SU-DHL-6 (cell line): ENCODE measurements at regions not wholly inside any gene's neighbourhood (a gene's known extent, or its start where the extent isn't known, plus 50 kb on each side); places are given as distances from the start of the nearest gene placed in this dataset.

Source experiments
- H2AFZ ChIP-seq: fragments of 200-600 bp; sonication (generic); 2 replicates; pipeline ENCODE4 v1.6.1; 2014; ENCODE audit warnings: low read depth, mild to moderate bottlenecking, moderate library complexity, mixed read lengths, antibody characterized with exemption, low read length; ENCODE audit not compliant: severe bottlenecking
- H3F3A ChIP-seq: fragments of 200-600 bp; shearing (Covaris generic); 2 replicates; pipeline ENCODE4 v1.6.0; 2016; ENCODE audit warnings: antibody characterized with exemption, mild to moderate bottlenecking; ENCODE audit not compliant: insufficient read depth
- H3K27ac ChIP-seq: fragments of 200-600 bp; sonication (generic); 2 replicates; pipeline ENCODE4 v1.5.1; 2016; ENCODE audit warnings: low read depth, mild to moderate bottlenecking, low read length, moderate library complexity, mixed read lengths
- H3K27me3 ChIP-seq: fragments of 200-600 bp; sonication (generic), shearing (Covaris generic); 2 replicates; pipeline ENCODE4 v1.6.0; 2014; ENCODE audit warnings: mild to moderate bottlenecking, low read length
- H3K36me3 ChIP-seq: fragments of 200-600 bp; sonication (generic); 2 replicates; pipeline ENCODE4 v1.6.1; 2014; ENCODE audit warnings: mild to moderate bottlenecking, low read length, mixed read lengths
- H3K4me2 ChIP-seq: fragments of 300-600, 200-600 bp; shearing (Covaris generic), sonication (generic); 2 replicates; pipeline ENCODE4 v1.6.0; 2014; ENCODE audit warnings: low read length, low read depth, mild to moderate bottlenecking; ENCODE audit not compliant: poor library complexity, severe bottlenecking
- H3K4me3 ChIP-seq: fragments of 200-600 bp; sonication (generic); 2 replicates; pipeline ENCODE4 v1.5.1; 2014; ENCODE audit warnings: antibody characterized with exemption, low read length, mild to moderate bottlenecking, mixed read lengths; ENCODE audit not compliant: insufficient read depth, poor library complexity, severe bottlenecking
- H3K79me2 ChIP-seq: fragments of 200-600 bp; sonication (generic); 2 replicates; pipeline ENCODE4 v1.6.1; 2014; ENCODE audit warnings: mild to moderate bottlenecking, low read length, moderate library complexity; ENCODE audit not compliant: insufficient read depth
- H3K9ac ChIP-seq: fragments of 200-600 bp; sonication (generic); 2 replicates; pipeline ENCODE4 v1.7.0; 2014; ENCODE audit warnings: mild to moderate bottlenecking, low read length
- H3K9me2 ChIP-seq: fragments of 200-600 bp; sonication (generic); replicated peaks from 2 replicates; pipeline ENCODE4 v1.6.1; 2014; ENCODE audit warnings: low read length; ENCODE audit not compliant: insufficient read depth
- H3K9me3 ChIP-seq: fragments of 200-600 bp; sonication (generic); 2 replicates; pipeline ENCODE4 v1.6.1; 2014; ENCODE audit warnings: low read length, mixed read lengths; ENCODE audit not compliant: insufficient read depth
- H4K20me1 ChIP-seq: fragments of 200-600 bp; sonication (generic); 2 replicates; pipeline ENCODE4 v1.6.1; 2014; ENCODE audit warnings: low read depth, mild to moderate bottlenecking, antibody characterized with exemption, low read length, moderate library complexity, mixed read lengths
- CTCF ChIP-seq: fragments of 200-600 bp; sonication (generic); IDR thresholded peaks from one replicate; pipeline ENCODE4 v1.5.1; 2017; ENCODE audit warnings: antibody characterized with exemption, mild to moderate bottlenecking, low read length, moderate library complexity; ENCODE audit not compliant: insufficient read depth, poor library complexity, severe bottlenecking
- EZH2phosphoT487 ChIP-seq: fragments of 200-600 bp; sonication (generic), shearing (Covaris generic); conservative IDR thresholded peaks from 2 replicates; pipeline ENCODE4 v1.6.1; 2018; ENCODE audit warnings: mild to moderate bottlenecking, antibody characterized with exemption, low read length, moderate library complexity, mixed read lengths

GRCh38 chr9:119667163-119667562, 297.9 kb upstream of the BRINP1 start:
- TF ChIP-seq EZH2phosphoT487 (no peak), CTCF (no peak)
- H3K4me2 ChIP-seq: no peak overlapping the region
- H3K9me3 ChIP-seq: no peaks in the 10 kb centered on the region
- H3K9ac ChIP-seq: no peak overlapping the region
- no peaks in the 10 kb centered on the region for H3F3A ChIP-seq
- no peak overlapping the region for H3K4me3 ChIP-seq
- H3K27ac ChIP-seq: no peak overlapping the region
- H3K27me3 ChIP-seq: no peaks in the 10 kb centered on the region
- no peaks in the 10 kb centered on the region for H3K36me3 ChIP-seq
- no peaks in the 10 kb centered on the region for H4K20me1 ChIP-seq
- no peaks in the 10 kb centered on the region for H3K9me2 ChIP-seq
- H2AFZ ChIP-seq: no peak overlapping the region
- no peaks in the 10 kb centered on the region for H3K79me2 ChIP-seq

GRCh38 chr9:119662329-119662728, 293.1 kb upstream of the BRINP1 start:
- H3K4me2 ChIP-seq: no peak overlapping the region
- no peak overlapping the region for H3K4me3 ChIP-seq
- no peaks in the 10 kb centered on the region for H3K79me2 ChIP-seq
- no peak overlapping the region for H3K9ac ChIP-seq
- no peaks in the 10 kb centered on the region for H3K9me2 ChIP-seq
- TF ChIP-seq EZH2phosphoT487 (no peak), CTCF (no peak)
- H3K9me3 ChIP-seq: no peaks in the 10 kb centered on the region
- H4K20me1 ChIP-seq: no peaks in the 10 kb centered on the region
- H3K27ac ChIP-seq: no peak overlapping the region
- no peaks in the 10 kb centered on the region for H3K27me3 ChIP-seq
- no peaks in the 10 kb centered on the region for H3F3A ChIP-seq
- H2AFZ ChIP-seq: no peak overlapping the region
- no peaks in the 10 kb centered on the region for H3K36me3 ChIP-seq

GRCh38 chr9:119652931-119653330, 283.7 kb upstream of the BRINP1 start:
- H3K9me3 ChIP-seq: no peaks in the 10 kb centered on the region
- H3K27me3 ChIP-seq: no peaks in the 10 kb centered on the region
- no peaks in the 10 kb centered on the region for H3K9me2 ChIP-seq
- no peaks in the 10 kb centered on the region for H3K79me2 ChIP-seq
- H3K9ac ChIP-seq: no peak overlapping the region
- no peaks in the 10 kb centered on the region for H3K36me3 ChIP-seq
- no peak overlapping the region for H3K27ac ChIP-seq
- H2AFZ ChIP-seq: no peak overlapping the region
- no peaks in the 10 kb centered on the region for H4K20me1 ChIP-seq
- no peaks in the 10 kb centered on the region for H3F3A ChIP-seq
- no peak overlapping the region for H3K4me2 ChIP-seq
- no peak for TF ChIP-seq CTCF
- no peak overlapping the region for H3K4me3 ChIP-seq

- Histone ChIP-seq H4K20me1 (no peaks in the 10 kb centered on the region), H3K9me2 (no peaks in the 10 kb centered on the region), H3K36me3 (no peaks in the 10 kb centered on the region), H3K4me2 (no peak overlapping the region), H3K27ac (no peak overlapping the region), H3F3A (no peaks in the 10 kb centered on the region), H3K9me3 (no peaks in the 10 kb centered on the region), H3K4me3 (no peak overlapping the region), H3K9ac (no peak overlapping the region), H3K79me2 (no peaks in the 10 kb centered on the region), H3K27me3 (no peaks in the 10 kb centered on the region), H2AFZ (no peak overlapping the region)
- TF ChIP-seq EZH2phosphoT487 (no peak), CTCF (no peak)
Measured at GRCh38 chr9:119649205-119649604, 280.0 kb upstream of the BRINP1 start.
